ENCODE measurements at regions not wholly inside any gene's neighbourhood (a gene's known extent, or its start where the extent isn't known, plus 50 kb on each side); places are given as distances from the start of the nearest gene placed in this dataset.
"Not testable (repeated sequence)": the region's sequence is repeated elsewhere in the genome, so short reads cannot be mapped to it uniquely, and the experiment has no call there.

GRCh38 chr2:131738533-131738932 lies 210.8 kb downstream of the CCDC74A start:
- DNase-seq (ENCODE audit: low read depth, low spot score); H3K4me1 ChIP-seq (ENCODE audit: control insufficient read depth, extremely low read depth, insufficient read depth, low read length); dilution Hi-C loops (cut with MboI; ENCODE audit: extremely low pct_ligation_motif_present, low sequenced_read_pairs); H3K27me3 ChIP-seq (ENCODE audit: control insufficient read depth, extremely low read depth, insufficient read depth, low read length); FAIRE-seq; H4K20me1 ChIP-seq (ENCODE audit: control insufficient read depth, extremely low read depth, insufficient read depth, low read length); H3K4me3 ChIP-seq (ENCODE audit: control insufficient read depth in 2 of 3, extremely low read depth in 1 of 3, insufficient read depth in 2 of 3, low read depth in 1 of 3, low read length in 3 of 3); H3K27ac ChIP-seq (ENCODE audit: control insufficient read depth, insufficient read depth, low read length); H3K9me3 ChIP-seq (ENCODE audit: control insufficient read depth, low read depth, low read length); H3K79me2 ChIP-seq (ENCODE audit: control insufficient read depth, insufficient read depth, low read length); H3K4me2 ChIP-seq (ENCODE audit: control insufficient read depth, extremely low read depth, insufficient read depth, low read depth, low read length); H2AFZ ChIP-seq (ENCODE audit: control insufficient read depth, low read length); H3K36me3 ChIP-seq (ENCODE audit: control insufficient read depth in 2 of 2, extremely low read depth in 1 of 2, insufficient read depth in 2 of 2, low read length in 2 of 2); H3K9ac ChIP-seq (ENCODE audit: control insufficient read depth, extremely low read depth, insufficient read depth, low read length); H3K9me1 ChIP-seq (ENCODE audit: control insufficient read depth, extremely low read depth, insufficient read depth, low read length): not testable (repeated sequence)

- H3K9me1 ChIP-seq (ENCODE audit: control insufficient read depth, extremely low read depth, insufficient read depth, low read length); H3K9me3 ChIP-seq (ENCODE audit: control insufficient read depth, low read depth, low read length); DNase-seq (ENCODE audit: low read depth, low spot score); FAIRE-seq; H3K4me1 ChIP-seq (ENCODE audit: control insufficient read depth, extremely low read depth, insufficient read depth, low read length); H3K4me3 ChIP-seq (ENCODE audit: control insufficient read depth in 2 of 3, extremely low read depth in 1 of 3, insufficient read depth in 2 of 3, low read depth in 1 of 3, low read length in 3 of 3); H3K36me3 ChIP-seq (ENCODE audit: control insufficient read depth in 2 of 2, extremely low read depth in 1 of 2, insufficient read depth in 2 of 2, low read length in 2 of 2); H3K27me3 ChIP-seq (ENCODE audit: control insufficient read depth, extremely low read depth, insufficient read depth, low read length); H3K9ac ChIP-seq (ENCODE audit: control insufficient read depth, extremely low read depth, insufficient read depth, low read length); H2AFZ ChIP-seq (ENCODE audit: control insufficient read depth, low read length); dilution Hi-C loops (cut with MboI; ENCODE audit: extremely low pct_ligation_motif_present, low sequenced_read_pairs); H3K79me2 ChIP-seq (ENCODE audit: control insufficient read depth, insufficient read depth, low read length); H3K4me2 ChIP-seq (ENCODE audit: control insufficient read depth, extremely low read depth, insufficient read depth, low read depth, low read length); H3K27ac ChIP-seq (ENCODE audit: control insufficient read depth, insufficient read depth, low read length); H4K20me1 ChIP-seq (ENCODE audit: control insufficient read depth, extremely low read depth, insufficient read depth, low read length): not testable (repeated sequence)
Measured at GRCh38 chr2:131738996-131739434, 211.3 kb downstream of the CCDC74A start.

- DNase-seq (ENCODE audit: low read depth, low spot score), result no peak
- Histone ChIP-seq H3K79me2 (ENCODE audit: control insufficient read depth, insufficient read depth, low read length) (no peaks in the 10 kb centered on the region), H4K20me1 (ENCODE audit: control insufficient read depth, extremely low read depth, insufficient read depth, low read length) (no peaks in the 10 kb centered on the region), H3K36me3 (ENCODE audit: control insufficient read depth in 2 of 2, extremely low read depth in 1 of 2, insufficient read depth in 2 of 2, low read length in 2 of 2) (no peaks in the 10 kb centered on the region), H3K4me1 (ENCODE audit: control insufficient read depth, extremely low read depth, insufficient read depth, low read length) (no peaks in the 10 kb centered on the region), H3K9me3 (ENCODE audit: control insufficient read depth, low read depth, low read length) (no peaks in the 10 kb centered on the region), H3K9ac (ENCODE audit: control insufficient read depth, extremely low read depth, insufficient read depth, low read length) (no peak overlapping the region), H3K4me3 (ENCODE audit: control insufficient read depth in 2 of 3, extremely low read depth in 1 of 3, insufficient read depth in 2 of 3, low read depth in 1 of 3, low read length in 3 of 3) (no peak overlapping the region), H3K4me2 (ENCODE audit: control insufficient read depth, extremely low read depth, insufficient read depth, low read depth, low read length) (no peak overlapping the region), H3K27me3 (ENCODE audit: control insufficient read depth, extremely low read depth, insufficient read depth, low read length) (no peaks in the 10 kb centered on the region), H3K9me1 (ENCODE audit: control insufficient read depth, extremely low read depth, insufficient read depth, low read length) (no peaks in the 10 kb centered on the region), H2AFZ (ENCODE audit: control insufficient read depth, low read length) (no peak overlapping the region), H3K27ac (ENCODE audit: control insufficient read depth, insufficient read depth, low read length) (no peak overlapping the region)
- TF ChIP-seq CTCF (optimal IDR thresholded peaks at IDR 0.05 in 1 of 3, IDR thresholded peaks at IDR 0.05 in 1 of 3, conservative IDR thresholded peaks at IDR 0.05 in 1 of 3; ENCODE audit: extremely low read depth in 1 of 3, insufficient read depth in 2 of 3, low read length in 3 of 3), result no peak
- no peak for TF ChIP-seq EZH2 (IDR thresholded peaks at IDR 0.05; ENCODE audit: low read length)
- no peak for FAIRE-seq
- dilution Hi-C loops (cut with MboI; ENCODE audit: extremely low pct_ligation_motif_present, low sequenced_read_pairs), result no loop called here
Measured at GRCh38 chr2:131753640-131754561, 226.2 kb downstream of the CCDC74A start.
